GM19395 (cell line): ENCODE measurements at regions not wholly inside any gene's neighbourhood (a gene's known extent, or its start where the extent isn't known, plus 50 kb on each side); places are given as distances from the start of the nearest gene placed in this dataset.
A peak's percentile ranks its signal among the peaks of the same experiment; 100 is the strongest.
"Not testable (repeated sequence)": the region's sequence is repeated elsewhere in the genome, so short reads cannot be mapped to it uniquely, and the experiment has no call there.

Source experiments
- ATAC-seq: cut with Tn5 transposase; IDR thresholded peaks from one replicate; pipeline ENCODE4 v1.9.1; 2021; ENCODE audit warnings: mild to moderate bottlenecking, moderate library complexity; ENCODE audit not compliant: unreplicated experiment

DNA sequence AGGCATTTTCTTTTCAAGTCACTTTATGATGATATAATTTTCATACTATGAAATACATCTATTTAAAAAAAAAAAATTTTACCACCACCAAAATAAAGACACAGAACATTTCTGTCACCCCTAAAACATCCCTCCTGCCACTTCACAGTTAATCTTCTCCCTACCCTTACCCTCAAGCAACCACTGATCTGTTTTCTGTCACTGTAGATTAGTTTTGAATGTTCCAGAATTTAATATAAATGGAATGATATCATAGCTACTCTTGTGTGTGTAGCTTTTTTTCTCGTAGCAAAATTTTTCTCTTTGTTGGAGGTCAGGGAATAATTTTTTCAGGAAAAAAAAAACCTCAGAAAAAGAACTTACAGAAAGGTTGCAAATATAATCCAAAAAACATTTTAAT is 152.7 kb downstream of the RHOU start:
- no peak for ATAC-seq

DNA sequence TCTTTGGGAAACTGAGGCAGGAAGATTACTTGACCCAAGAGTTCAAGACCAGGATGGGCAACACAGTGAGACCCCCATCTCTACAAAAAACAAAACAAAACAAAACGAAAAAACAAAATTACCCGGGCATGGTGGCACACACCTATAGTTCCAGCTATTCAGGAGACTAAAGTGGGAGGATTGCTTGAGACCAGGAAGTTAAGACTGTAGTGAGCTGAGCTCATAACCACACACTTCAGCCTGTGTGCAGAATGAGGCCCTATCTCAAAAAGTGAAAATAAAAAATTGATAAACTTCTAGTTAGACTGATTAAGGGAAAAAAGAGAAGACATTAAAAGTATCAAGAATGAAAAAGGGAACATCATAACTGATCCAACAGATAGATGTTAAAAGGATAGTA is 154.0 kb downstream of the RHOU start:
- ATAC-seq = no peak

DNA sequence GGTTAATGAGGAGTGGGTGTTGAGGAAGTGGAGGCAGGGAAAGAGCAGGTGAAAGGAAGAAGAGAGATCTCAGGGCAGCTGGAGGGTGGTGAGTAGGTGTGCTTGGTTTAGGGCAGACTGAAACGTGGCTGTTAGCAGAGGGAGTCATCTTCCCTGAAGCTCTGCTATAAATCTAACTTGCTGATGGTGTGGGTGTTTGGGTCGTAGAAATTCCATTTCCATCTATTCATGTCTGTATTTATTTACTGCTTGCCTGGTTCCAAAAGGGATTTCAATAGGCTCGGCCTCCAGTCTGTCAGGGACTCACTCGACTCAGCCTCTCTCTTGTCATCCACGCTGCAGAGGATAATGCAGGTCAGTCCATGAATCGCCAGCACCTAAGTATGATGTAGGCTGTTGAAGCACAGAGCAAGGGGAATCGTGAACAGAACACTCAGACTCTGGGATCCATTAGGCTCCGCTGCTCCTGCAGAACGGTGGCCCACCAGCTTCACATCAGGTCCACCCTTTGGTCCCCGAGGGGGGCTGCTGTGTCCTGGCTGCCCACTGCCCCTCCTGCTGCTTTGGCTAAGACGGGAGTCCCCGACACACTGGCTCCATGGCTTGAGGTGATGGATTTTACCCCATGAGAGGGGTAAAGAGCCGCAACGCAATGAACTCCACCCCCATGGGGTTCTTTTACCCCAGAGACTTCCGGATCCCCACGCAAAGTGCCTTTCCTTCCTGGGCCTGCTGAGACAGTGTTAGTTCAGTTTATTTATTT is 156.2 kb downstream of the RHOU start:
- no peak for ATAC-seq

DNA sequence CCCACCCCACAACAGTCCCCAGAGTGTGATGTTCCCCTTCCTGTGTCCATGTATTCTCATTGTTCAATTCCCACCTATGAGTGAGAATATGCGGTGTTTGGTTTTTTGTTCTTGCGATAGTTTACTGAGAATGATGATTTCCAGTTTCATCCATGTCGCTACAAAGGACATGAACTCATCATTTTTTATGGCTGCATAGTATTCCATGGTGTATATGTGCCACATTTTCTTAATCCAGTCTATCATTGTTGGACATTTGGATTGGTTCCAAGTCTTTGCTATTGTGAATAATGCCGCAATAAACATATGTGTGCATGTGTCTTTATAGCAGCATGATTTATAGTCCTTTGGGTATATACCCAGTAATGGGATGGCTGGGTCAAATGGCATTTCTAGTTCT is 156.9 kb downstream of the RHOU start:
- not testable (repeated sequence) for ATAC-seq

DNA sequence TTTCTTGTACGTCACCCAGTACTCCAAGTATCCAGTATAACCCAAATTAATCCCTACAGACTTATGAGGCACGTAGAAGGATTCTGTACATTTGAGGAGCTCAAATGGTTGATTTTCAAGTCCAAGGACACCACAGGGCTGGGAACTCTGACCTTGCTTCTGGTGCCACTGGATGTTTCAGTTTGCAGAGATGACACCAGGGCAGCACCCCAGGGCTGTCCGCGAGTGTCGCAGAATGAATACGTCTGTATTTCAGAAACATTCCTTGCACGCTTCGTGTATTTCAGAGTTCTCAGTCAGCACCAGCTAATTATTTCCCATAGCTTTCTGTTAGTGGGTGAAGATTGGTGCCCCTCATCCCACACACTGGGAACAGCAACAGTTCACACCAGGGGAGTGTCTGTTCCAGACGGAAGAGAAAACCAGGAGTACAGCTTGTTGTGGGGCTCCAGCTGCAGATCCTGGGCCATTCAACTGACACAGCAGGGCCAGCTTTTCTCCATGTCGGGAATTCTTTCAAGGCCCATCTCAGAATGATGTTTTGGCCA is 159.2 kb downstream of the RHOU start:
- ATAC-seq = no peak

DNA sequence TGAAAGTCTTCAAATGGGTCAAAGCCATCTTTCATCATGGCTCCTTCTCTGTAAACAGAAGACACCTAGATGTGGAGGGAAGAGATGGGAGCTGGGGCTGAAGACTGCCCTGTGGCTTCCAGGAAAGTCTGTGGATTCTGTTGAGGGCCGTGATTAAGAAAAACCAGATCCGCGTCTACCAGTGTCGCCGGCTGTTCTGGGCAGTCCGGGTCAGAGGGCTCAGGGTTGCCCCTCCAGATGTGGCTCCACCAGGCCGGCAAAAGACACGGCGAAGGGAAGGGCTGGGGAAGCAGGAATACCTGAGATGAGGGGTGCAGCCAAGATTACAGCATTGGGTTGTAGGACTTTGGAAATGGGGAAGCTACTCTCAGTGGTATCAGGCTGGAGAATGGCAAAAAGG is 162.6 kb downstream of the RHOU start:
- ATAC-seq = no peak

DNA sequence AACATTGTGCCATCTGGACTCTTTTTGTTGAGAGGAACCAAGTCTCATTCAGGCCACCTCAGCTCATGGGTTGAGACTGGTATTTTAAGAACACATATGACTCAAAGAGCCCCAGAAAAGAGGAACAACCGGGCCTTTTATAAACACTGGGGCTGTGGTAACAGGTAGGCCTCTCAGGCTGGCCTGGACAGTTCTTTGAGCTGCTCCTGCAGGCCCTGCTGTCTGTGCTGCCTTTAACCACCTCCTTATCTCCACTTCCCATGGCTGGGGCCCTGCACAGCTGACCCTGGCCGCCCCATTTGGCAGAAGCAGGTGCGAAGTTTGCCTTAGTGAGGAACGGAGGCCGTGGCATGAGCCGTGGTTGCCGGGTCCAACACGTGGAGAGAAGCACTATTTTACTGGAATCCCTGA is 163.3 kb downstream of the RHOU start:
- ATAC-seq = peak; percentile 76

DNA sequence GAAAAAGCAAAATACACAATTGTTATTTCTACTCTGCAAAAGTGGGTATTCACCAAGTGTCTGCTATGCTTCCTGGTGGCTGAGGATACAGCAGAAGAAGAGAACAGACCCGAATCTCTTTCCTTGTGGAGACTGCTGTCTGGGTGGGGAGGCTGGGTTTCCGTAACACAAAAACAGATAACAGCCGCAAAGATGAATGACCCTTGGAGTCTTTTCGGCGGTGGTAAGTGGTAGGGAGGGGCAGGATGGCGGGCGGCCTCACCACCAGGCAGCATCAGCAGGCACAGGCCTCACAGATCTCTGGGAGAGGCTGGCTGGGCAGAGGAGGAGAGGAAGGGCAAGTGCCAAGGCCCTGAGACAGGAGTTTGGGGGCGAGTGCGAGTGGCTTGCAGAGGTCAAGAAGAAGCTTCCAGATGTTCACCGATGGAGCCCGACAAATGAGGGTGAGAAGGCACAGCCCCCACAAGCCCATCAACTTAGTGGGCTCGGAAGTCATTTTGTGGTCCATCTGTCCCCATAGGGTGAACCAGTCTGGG is 164.2 kb downstream of the RHOU start:
- ATAC-seq = no peak

DNA sequence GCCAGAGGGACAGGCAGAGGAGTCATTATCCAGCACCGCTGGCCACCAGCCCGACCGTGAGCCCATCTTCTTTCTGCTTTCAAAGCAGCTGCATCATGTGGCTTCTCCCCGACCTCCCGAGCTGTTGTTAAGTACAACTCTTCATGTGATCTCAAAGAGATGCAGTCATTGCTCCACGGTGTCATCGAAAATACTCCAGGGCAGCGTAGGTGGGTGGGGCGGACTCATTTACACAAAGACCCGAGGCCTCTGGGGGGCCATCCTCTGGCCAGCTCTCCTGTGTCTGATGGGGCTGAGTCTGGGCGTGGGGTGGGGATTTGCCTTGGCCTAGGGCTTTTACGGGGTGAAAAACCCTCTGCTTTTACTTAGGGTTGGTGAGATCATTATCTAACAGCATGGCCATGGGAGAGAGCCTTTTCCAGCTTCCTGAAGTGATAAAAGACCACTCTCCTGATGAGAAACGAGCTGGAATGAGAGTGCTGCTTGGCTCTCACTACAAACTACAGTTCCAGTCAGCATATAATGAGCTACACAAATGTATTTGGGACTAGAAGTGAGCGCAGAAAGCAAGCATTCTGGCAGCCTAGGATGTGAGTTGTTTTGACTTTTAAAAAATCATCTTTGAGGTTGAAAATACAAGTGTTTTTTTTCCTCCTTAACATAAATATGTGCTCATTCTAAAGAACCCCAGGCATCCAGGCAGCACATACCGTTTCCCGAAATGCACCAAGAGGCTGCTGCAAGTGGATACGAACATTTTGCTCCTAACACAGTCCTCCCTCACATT is 165.0 kb downstream of the RHOU start:
- no peak for ATAC-seq

DNA sequence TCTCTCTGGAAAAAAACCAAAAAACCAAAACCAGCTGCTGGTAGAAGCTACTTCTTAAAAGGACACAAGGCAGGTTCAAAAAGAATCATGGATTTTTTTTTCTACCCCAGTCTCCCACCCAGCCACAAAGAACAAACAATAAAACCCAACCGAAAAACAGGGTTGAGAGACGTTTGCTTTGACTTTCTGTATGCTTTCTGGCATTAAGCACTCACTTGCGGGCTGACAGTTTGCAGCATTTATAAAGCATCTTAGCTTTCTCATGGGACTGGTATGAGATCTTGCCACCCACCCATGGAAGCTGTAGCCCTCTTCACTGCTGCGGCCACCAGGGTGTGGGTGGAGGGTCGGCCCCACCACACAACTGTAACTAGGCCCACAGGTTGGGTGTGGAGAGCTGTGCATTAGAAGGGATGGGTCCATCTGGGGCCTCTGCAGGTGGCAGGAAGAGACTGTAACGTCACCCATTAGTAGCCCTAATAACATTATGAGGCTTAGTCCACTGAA is 165.7 kb downstream of the RHOU start:
- ATAC-seq = no peak

DNA sequence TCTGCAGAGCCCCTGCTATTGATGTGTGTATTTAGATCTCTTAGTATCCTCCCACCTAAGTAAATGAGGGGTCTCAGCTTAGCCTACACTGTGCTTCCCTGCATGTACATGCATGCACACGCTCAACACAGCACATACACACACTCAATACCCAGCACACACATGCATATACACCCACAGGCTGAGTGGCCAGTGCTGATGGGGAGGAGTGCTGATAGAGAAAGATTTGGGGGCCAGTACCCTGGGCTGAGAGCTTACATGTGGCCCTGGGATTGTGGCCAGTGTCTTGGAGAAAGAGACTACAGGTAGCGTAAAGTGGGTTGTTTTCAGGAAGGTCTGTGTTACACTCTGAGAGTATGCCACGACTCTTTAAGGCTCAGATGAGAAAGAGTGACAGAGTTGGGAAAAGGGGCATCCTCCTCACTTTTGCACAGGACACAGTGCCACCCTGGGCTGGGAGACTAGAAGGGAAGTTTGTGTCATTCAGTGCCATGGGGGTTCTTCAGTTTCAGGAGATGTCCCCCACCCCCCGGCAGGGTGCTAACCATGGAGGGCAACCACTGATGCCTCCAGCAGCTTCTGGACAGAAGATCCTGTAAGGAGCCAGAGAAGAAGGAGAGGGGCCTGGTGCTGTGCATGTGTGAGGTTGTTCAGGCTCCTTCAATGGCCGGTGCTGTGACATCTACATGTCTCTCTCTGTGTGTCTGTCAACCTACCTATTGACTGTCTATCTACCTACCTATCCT is 166.8 kb downstream of the RHOU start:
- ATAC-seq = no peak

DNA sequence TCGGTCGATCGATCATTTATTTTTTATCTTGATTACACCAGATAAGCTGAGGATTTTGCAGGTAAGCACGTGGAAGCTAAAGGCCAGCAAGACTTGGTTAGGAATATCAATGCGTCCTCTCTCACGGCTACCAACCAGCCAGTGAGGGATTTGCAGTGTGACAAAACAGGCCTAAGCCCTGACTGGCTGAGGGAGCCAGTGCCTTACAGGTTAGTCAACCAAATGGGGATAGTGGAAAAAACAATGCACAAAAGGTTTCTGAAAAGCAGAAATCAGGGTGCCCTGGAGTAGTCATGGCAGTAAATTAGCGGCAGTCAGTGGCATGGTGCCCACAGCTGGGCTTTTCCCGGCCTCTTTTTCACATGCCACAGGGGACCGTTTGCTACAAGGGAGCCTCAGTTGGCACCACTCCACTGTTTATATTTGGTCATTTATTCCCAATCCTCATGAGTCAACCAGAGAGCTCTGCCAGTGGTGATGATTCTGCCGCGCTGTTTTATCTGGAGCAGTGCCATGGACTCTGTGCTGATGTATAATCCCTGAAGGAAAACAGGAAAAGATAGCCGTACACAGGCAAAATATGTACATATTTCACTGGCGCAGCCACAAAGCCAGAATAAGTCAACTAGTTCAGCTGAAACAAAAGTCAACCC is 167.6 kb downstream of the RHOU start:
- no peak for ATAC-seq

DNA sequence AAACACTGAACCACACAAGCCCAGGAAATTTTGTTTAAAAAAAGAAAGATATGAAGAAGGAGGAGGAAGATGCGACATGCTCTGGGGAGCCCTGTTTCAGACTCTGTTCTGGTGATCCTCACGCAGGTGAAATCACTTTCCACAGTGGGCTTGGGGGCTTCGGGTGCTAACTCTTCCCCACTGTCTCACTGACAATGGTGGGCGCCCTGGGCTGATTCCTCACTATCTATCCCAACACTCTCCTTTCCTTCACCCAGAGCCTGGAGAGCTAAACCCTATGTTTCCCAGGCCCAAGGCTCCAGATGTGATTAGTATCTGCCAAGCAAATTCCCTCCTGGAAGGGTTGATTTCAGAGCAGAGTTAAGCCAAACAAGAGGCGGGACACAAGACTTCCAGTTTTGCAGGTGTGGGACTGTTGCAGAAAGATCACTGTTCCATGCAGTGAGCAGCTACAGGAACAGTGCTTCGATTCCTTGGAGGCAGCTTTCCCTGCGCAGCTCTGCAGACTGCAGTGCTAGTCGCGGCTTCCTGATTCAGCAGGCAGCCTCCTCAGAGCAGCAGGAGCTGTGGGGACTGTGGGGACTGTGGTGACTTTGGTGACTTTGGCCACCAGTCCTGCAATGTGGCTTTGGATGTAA is 168.3 kb downstream of the RHOU start:
- ATAC-seq = no peak

DNA sequence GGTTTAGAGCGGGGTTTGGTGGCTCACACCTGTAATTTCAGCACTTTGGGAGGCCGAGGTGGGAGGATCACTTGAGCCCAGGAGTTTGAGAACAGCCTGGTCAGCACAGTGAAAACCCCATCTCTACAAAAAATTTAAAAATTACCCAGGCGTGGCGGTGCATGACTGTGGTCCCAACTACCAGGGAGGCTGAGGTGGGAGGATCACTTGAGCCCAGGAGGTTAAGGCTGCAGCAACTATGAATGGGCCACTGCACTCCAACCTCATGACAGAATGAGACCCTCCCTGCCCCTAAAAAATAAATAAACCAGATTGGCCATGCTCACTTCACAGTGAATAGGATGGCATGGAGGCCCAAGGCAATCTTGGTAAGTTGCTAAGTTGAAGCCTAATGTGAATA is 168.9 kb downstream of the RHOU start:
- no peak for ATAC-seq

DNA sequence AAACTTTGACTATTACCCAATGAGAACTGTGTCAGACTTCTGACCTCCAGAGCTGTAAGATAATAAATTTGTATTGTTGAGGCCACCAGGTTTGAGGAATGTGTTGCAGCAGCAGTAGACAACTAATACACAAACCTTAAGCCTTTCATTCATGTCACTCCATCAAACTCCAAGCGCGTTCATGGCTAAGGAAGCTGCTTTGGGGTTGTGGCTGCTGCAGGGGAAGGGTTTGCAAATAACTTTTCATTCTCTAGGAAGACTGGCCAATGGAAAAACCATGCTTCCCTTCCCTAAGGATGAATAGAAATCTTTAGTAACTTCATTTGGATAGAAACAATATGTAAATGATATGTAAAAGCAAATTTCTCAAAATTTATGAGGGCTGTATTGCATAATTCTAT is 170.4 kb downstream of the RHOU start:
- ATAC-seq = no peak

DNA sequence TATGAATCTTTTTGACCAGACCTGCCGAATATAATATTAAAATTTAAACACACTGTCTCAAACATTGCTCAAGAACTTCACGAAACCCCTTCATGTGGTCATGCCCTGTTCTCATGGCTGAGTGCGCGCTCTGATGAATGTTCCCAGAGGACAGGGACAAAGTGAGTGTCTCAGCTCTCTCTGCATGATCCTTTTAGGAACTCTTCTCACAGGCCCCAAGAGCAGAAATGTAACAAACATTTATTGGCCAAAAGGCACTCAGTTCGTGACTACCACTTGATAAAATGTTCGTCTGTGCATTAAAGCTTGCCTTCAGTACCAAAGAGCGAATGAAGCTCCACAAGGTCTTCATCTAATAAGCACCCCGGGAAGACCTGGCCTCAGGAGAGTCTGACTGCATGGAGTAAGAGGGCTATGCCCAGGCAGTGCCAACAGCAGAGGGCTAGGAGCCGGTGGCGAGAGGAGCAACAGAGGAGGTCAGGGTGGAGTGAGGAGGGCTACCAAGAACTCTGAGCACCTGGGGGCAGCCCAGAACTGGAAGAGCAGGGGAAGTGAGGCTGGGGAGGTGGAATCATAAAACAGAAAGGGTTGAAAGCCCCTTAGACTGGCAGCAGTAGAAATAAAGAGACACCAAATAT is 171.1 kb downstream of the RHOU start:
- ATAC-seq = no peak

DNA sequence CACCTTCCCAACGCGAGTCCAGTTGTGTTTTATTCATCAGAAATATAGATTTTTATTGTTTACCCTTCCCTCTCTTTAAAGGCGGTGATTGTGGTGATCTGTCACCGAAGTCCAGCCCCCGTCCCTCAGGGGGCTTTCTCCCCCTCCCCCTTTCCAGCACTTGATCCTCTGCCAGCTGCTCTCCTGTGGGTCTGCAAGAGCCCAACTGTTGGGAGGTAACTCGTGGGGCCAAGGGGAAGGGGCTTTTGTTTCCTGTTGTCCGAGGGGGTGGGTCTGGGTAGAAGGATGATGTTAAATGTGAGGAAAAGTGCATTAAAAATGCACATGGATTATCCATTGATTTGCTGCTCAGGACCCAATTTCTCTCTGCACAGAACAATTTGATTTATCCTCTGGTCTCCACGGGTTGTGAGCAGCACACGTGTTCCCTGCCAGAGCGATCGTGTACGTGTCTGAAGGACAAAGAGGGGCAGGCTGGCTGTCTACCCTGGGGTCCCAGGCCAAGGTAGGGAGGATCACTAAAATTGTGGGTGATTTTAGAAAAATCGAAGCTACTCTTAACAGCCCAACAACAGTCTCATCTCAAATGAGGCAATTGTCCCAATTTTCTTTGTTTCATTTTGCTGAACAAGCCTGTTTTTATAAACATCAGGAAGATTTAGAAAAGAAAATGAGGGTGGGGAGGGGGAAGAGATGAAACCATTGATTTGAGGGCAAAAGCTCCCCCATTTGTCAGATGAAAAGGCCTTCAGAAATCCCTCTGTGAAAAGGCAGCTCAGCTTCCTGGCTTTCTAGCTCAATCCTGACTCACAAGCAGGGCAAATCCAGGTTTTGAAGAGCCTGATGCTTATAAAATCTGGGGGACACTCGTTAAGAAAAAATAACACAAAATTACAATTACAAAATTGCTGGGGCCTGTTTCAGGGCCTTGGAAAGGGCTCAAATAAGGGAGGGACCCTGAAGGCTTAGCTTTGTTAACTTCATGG is 176.2 kb downstream of the RHOU start:
- no peak for ATAC-seq
